ENCODE measurements at regions not wholly inside any gene's neighbourhood (a gene's known extent, or its start where the extent isn't known, plus 50 kb on each side); places are given as distances from the start of the nearest gene placed in this dataset.

DNA sequence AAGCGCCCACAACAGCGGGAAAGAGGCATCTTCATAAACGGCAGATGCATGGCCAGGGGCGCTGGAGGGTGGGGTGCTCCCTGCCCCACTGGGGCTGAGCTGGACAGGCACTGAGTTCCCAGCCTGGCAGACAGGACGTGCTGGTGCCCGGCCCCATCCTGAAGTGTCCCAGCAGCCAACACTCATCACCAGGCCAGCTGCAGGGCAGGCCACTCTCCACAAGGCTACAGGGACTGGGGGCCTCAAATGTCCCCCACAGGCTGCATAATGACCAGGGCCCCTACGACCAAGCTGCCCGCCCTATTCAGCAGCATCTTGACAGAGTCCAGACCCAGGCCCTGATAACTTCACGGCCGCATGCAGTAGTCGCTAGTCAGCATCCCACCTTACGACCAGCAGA, 124.1 kb upstream of the IQSEC1 start:
- FAIRE-seq (no peak), DNase-seq (no peak)
- Histone ChIP-seq H3K27me3 (ENCODE audit: control insufficient read depth, insufficient read depth, low read length) (peaks cover 7% of the 10 kb centered on the region), H3K4me3 (ENCODE audit: low read length in 3 of 3) (no peak overlapping the region), H3K4me1 (ENCODE audit: control insufficient read depth in 2 of 3, insufficient read depth in 2 of 3, low read depth in 1 of 3, low read length in 3 of 3) (peaks cover 0 to 2% (median 0%) of the 10 kb centered on the region in 3 donors), H3K27ac (ENCODE audit: low read depth in 2 of 2, low read length in 2 of 2) (no peak overlapping the region), H3K9ac (ENCODE audit: low read length in 3 of 3) (no peak overlapping the region), H3K36me3 (ENCODE audit: control insufficient read depth in 2 of 3, insufficient read depth in 3 of 3, low read length in 3 of 3) (no peaks in the 10 kb centered on the region), H3K9me3 (ENCODE audit: control insufficient read depth in 2 of 3, insufficient read depth in 1 of 3, low read length in 3 of 3) (no peaks in the 10 kb centered on the region)
- TF ChIP-seq, protein P1, sequence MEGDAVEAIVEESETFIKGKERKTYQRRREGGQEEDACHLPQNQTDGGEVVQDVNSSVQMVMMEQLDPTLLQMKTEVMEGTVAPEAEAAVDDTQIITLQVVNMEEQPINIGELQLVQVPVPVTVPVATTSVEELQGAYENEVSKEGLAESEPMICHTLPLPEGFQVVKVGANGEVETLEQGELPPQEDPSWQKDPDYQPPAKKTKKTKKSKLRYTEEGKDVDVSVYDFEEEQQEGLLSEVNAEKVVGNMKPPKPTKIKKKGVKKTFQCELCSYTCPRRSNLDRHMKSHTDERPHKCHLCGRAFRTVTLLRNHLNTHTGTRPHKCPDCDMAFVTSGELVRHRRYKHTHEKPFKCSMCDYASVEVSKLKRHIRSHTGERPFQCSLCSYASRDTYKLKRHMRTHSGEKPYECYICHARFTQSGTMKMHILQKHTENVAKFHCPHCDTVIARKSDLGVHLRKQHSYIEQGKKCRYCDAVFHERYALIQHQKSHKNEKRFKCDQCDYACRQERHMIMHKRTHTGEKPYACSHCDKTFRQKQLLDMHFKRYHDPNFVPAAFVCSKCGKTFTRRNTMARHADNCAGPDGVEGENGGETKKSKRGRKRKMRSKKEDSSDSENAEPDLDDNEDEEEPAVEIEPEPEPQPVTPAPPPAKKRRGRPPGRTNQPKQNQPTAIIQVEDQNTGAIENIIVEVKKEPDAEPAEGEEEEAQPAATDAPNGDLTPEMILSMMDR (IDR thresholded peaks at IDR 0.05; ENCODE audit: borderline replicate concordance, extremely low read depth, insufficient read depth), result no peak
- intact Hi-C loops (cut with DNase I), result no loop called here

GRCh38 chr3:13195374-13195773, 122.1 kb upstream of the IQSEC1 start:
- intact Hi-C loops (cut with DNase I), result no loop called here
- TF ChIP-seq, protein P1 (IDR thresholded peaks at IDR 0.05; ENCODE audit: borderline replicate concordance, extremely low read depth, insufficient read depth), result no peak

DNA sequence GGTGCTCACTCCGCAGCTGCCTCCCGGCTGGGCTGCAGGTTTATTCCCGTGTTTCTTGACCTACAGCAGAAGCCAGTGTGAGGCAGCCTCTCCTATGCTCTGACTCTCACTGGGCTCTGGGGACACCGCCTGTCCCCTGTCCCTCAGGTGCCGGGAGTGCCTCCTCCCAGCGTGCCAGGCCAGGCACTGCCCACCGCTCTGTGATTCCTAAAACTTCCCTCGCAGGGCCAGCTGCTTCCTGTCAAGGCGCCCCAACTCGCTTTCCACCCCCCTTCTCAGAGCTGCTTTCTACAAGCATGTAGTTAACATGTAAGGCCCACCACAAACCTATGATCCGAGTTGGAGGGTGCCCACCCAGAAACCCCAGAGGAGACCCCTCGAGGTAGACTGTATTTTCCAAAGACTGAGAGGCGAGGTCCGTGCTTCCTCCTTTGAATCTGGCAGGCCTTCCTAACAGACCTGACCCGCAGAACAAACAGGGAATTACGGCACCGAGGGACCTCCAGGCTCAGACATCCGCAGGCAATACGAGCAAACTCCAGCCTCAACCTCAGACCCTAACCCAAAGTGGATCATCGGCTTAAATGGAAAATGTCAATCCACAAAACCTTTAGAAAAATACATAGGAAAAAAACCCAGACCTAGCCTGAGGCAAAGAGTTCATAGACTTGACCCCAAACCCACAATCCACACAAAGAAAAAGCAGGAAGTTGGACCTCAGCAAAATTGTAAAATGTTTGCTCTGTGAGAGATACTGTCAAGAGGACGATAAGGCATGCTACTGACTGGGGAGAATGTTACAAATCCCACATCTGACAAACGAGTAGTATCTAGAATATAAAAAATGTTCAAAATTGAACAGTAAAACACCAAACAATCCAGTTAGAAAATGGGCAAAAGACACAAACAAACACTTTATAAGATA, 121.3 kb upstream of the IQSEC1 start:
- Histone ChIP-seq H3K4me1 (ENCODE audit: control insufficient read depth in 2 of 3, insufficient read depth in 2 of 3, low read depth in 1 of 3, low read length in 3 of 3) (no peaks in the 10 kb centered on the region), H3K27me3 (ENCODE audit: control insufficient read depth, insufficient read depth, low read length) (no peaks in the 10 kb centered on the region), H3K27ac (ENCODE audit: low read depth in 2 of 2, low read length in 2 of 2) (no peak overlapping the region), H3K9ac (ENCODE audit: low read length in 3 of 3) (no peak overlapping the region), H3K4me3 (ENCODE audit: low read length in 3 of 3) (no peak overlapping the region), H3K9me3 (ENCODE audit: control insufficient read depth in 2 of 3, insufficient read depth in 1 of 3, low read length in 3 of 3) (no peaks in the 10 kb centered on the region), H3K36me3 (ENCODE audit: control insufficient read depth in 2 of 3, insufficient read depth in 3 of 3, low read length in 3 of 3) (no peaks in the 10 kb centered on the region)
- intact Hi-C loops (cut with DNase I), result no loop called here
- no peak for FAIRE-seq
- peak in 1 of 5 donors; percentile 50 for DNase-seq
- TF ChIP-seq, protein P1 (IDR thresholded peaks at IDR 0.05; ENCODE audit: borderline replicate concordance, extremely low read depth, insufficient read depth), result no peak

More at GRCh38 chr3:13195374-13195773, 122.1 kb upstream of the IQSEC1 start:
- FAIRE-seq, result no peak
- no peaks in the 10 kb centered on the region for H3K36me3 ChIP-seq (ENCODE audit: control insufficient read depth in 2 of 3, insufficient read depth in 3 of 3, low read length in 3 of 3)
- H3K27me3 ChIP-seq (ENCODE audit: control insufficient read depth, insufficient read depth, low read length), result peaks cover 3% of the 10 kb centered on the region
- DNase-seq, result no peak
- no peak overlapping the region for H3K9ac ChIP-seq (ENCODE audit: low read length in 3 of 3)
- H3K9me3 ChIP-seq (ENCODE audit: control insufficient read depth in 2 of 3, insufficient read depth in 1 of 3, low read length in 3 of 3), result no peaks in the 10 kb centered on the region
- peaks cover 0 to 2% (median 0%) of the 10 kb centered on the region in 3 donors for H3K4me1 ChIP-seq (ENCODE audit: control insufficient read depth in 2 of 3, insufficient read depth in 2 of 3, low read depth in 1 of 3, low read length in 3 of 3)
- no peak overlapping the region for H3K4me3 ChIP-seq (ENCODE audit: low read length in 3 of 3)
- no peak overlapping the region for H3K27ac ChIP-seq (ENCODE audit: low read depth in 2 of 2, low read length in 2 of 2)
